HCT116 (cell line): ENCODE measurements at regions not wholly inside any gene's neighbourhood (a gene's known extent, or its start where the extent isn't known, plus 50 kb on each side); places are given as distances from the start of the nearest gene placed in this dataset.

Experiments
- ATAC-seq: fragments of 200-7000 bp; cut with Tn5 transposase; 2 replicates; pipeline ENCODE4 v1.9.1; 2020; ENCODE audit warnings: mild to moderate bottlenecking, moderate library complexity
- BruUV-seq: library from RNA; stranded (reverse); fragments of 400-500 nt; replicated peaks from 2 replicates; lab custom pipeline; 2021; lab: Mats Ljungman, UMichigan
- CTCF ChIA-PET: fragments of 300-600 bp; sonication (Branson Sonifier 250); formaldehyde crosslinking; loops from one replicate; lab custom pipeline; 2021; ENCODE audit warnings: antibody characterized with exemption; lab: Charles Lee
- POLR2A ChIA-PET: fragments of 300-600, 350-600 bp; sonication (Branson Sonifier 250); formaldehyde crosslinking; loops from one replicate; lab custom pipeline; 2021; ENCODE audit warnings: antibody characterized with exemption; lab: Charles Lee
- RAD21 ChIA-PET, 2 experiments: fragments of 300-600 bp; sonication (Branson Sonifier 250); formaldehyde crosslinking; loops; one replicate each; lab custom pipeline; 2023; ENCODE audit warnings: low total read pairs in 2 of 2; ENCODE audit not compliant: uncharacterized antibody in 2 of 2, unreplicated experiment in 2 of 2, low non-redundant PET in 1 of 2; lab: Charles Lee
- DNase-seq: peaks from one replicate; pipeline ENCODE4 v3.0.0-alpha.2; 2010; ENCODE audit warnings: low read depth, low spot score
- H2AFZ ChIP-seq: fragments of 200-600 bp; shearing (Covaris generic), sonication (generic); 2 replicates; pipeline ENCODE4 v1.6.1; 2017; ENCODE audit warnings: low read depth, mixed run types, mixed read lengths, antibody characterized with exemption, low read length; ENCODE audit not compliant: poor library complexity, severe bottlenecking
- H3K27ac ChIP-seq: 2 replicates; pipeline ENCODE4 v1.5.1; 2012; ENCODE audit warnings: low read depth, low read length
- H3K27me3 ChIP-seq: fragments of 200-600 bp; sonication (generic); 2 replicates; pipeline ENCODE4 v1.6.1; 2016; ENCODE audit warnings: mixed run types, low read length, mixed read lengths; ENCODE audit not compliant: insufficient read depth
- H3K36me3 ChIP-seq, 2 experiments: fragments of 200-500 bp in 1 of 2; fragments of 200-600 bp in 1 of 2; sonication (Bioruptor generic) in 1 of 2; sonication (generic) in 1 of 2; 2 replicates each; pipeline versions ENCODE4 v1.5.1 to v1.6.1; 2014 to 2016; ENCODE audit warnings: low read length in 2 of 2, inconsistent platforms in 1 of 2, mixed read lengths in 1 of 2, mixed run types in 1 of 2; ENCODE audit not compliant: insufficient read depth in 2 of 2, control insufficient read depth in 1 of 2
- H3K4me1 ChIP-seq, 2 experiments: fragments of 200-600 bp in 1 of 2; sonication (generic) in 1 of 2; 2 replicates each; pipeline versions ENCODE4 v1.5.1 to v1.6.1; 2012 to 2017; ENCODE audit warnings: low read length in 2 of 2, inconsistent platforms in 1 of 2, mild to moderate bottlenecking in 1 of 2, mixed read lengths in 1 of 2, mixed run types in 1 of 2, moderate library complexity in 1 of 2; ENCODE audit not compliant: insufficient read depth in 2 of 2, control insufficient read depth in 1 of 2
- H3K4me2 ChIP-seq: fragments of 200-600 bp; sonication (generic); 2 replicates; pipeline ENCODE4 v1.6.1; 2017; ENCODE audit warnings: mixed run types, low read length, mixed read lengths
- H3K4me3 ChIP-seq, 2 experiments: fragments of 200-600 bp in 1 of 2; sonication (generic) in 1 of 2; replicated peaks in 1 of 2; 2 replicates each; pipeline ENCODE4 v1.5.1; 2011 to 2016; ENCODE audit warnings: low read length in 2 of 2, control low read depth in 1 of 2, low read depth in 1 of 2, mild to moderate bottlenecking in 1 of 2, mixed read lengths in 1 of 2, mixed run types in 1 of 2
- H3K79me2 ChIP-seq: fragments of 200-600 bp; sonication (generic); 2 replicates; pipeline ENCODE4 v1.6.1; 2017; ENCODE audit warnings: mild to moderate bottlenecking, mixed run types, low read length, moderate library complexity, mixed read lengths; ENCODE audit not compliant: insufficient read depth
- H3K9ac ChIP-seq: fragments of 200-600 bp; sonication (generic); 2 replicates; pipeline ENCODE4 v1.6.1; 2016; ENCODE audit warnings: low read length, mixed read lengths
- H3K9me2 ChIP-seq: fragments of 200-600 bp; sonication (generic), shearing (Covaris generic); 2 replicates; pipeline ENCODE4 v1.6.1; 2017; ENCODE audit warnings: mixed run types, mild to moderate bottlenecking, moderate library complexity; ENCODE audit not compliant: insufficient read depth
- H3K9me3 ChIP-seq, 2 experiments: fragments of 200-500 bp in 1 of 2; fragments of 200-600 bp in 1 of 2; sonication (Bioruptor generic) in 1 of 2; sonication (generic) in 1 of 2; 2 replicates each; pipeline ENCODE4 v1.6.1; 2014 to 2017; ENCODE audit warnings: low read length in 2 of 2, mixed read lengths in 2 of 2, inconsistent platforms in 1 of 2, low read depth in 1 of 2, mild to moderate bottlenecking in 1 of 2, mixed run types in 1 of 2, moderate library complexity in 1 of 2; ENCODE audit not compliant: control insufficient read depth in 1 of 2, insufficient read depth in 1 of 2
- H4K20me1 ChIP-seq: fragments of 200-600 bp; sonication (generic), shearing (Covaris generic); 2 replicates; pipeline ENCODE4 v1.6.1; 2017; ENCODE audit warnings: mixed run types, mild to moderate bottlenecking, moderate library complexity; ENCODE audit not compliant: insufficient read depth
- CBX3 ChIP-seq: IDR thresholded peaks from 2 replicates; pipeline ENCODE4 v1.6.1; 2012; ENCODE audit warnings: low read depth
- CEBPB ChIP-seq: IDR thresholded peaks from 2 replicates; pipeline ENCODE4 v1.6.1; 2012; ENCODE audit warnings: low read depth
- EGR1 ChIP-seq: IDR thresholded peaks from 2 replicates; pipeline ENCODE4 v1.6.1; 2012; ENCODE audit warnings: low read depth
- JUND ChIP-seq: IDR thresholded peaks from 2 replicates; pipeline ENCODE4 v1.6.1; 2012
- SIN3A ChIP-seq: IDR thresholded peaks from 2 replicates; pipeline ENCODE4 v1.6.1; 2012; ENCODE audit warnings: low read depth
- TCF7L2 ChIP-seq: IDR thresholded peaks from 2 replicates; pipeline ENCODE4 v1.7.0; 2011; ENCODE audit warnings: borderline replicate concordance, inconsistent platforms; ENCODE audit not compliant: insufficient read depth, insufficient read length; ENCODE audit errors: extremely low read depth
- intact Hi-C: fragments of 100-400 bp; cut with micrococcal nuclease; formaldehyde crosslinking; loops from 2 replicates; pipeline ENCODE4 v1.10.0; 2022
- TF ChIP-seq, protein P1 (sequence below): IDR thresholded peaks from 2 replicates; pipeline ENCODE4 v1.6.1; 2011; ENCODE audit warnings: mild to moderate bottlenecking, low read length, moderate library complexity; ENCODE audit not compliant: insufficient replicate concordance; ENCODE audit errors: extremely low read depth
- TF ChIP-seq, protein P2 (sequence below), 3 experiments: fragments of 200-600 bp in 1 of 3; sonication (generic) in 1 of 3; IDR thresholded peaks in 2 of 3; conservative IDR thresholded peaks in 1 of 3; 2 replicates each; pipeline ENCODE4 v1.5.1; 2012 to 2017; ENCODE audit warnings: low read depth in 2 of 3, low read length in 2 of 3, antibody characterized with exemption in 1 of 3, borderline replicate concordance in 1 of 3, control low read depth in 1 of 3, mild to moderate bottlenecking in 1 of 3, mixed read lengths in 1 of 3, mixed run types in 1 of 3, moderate library complexity in 1 of 3; ENCODE audit not compliant: insufficient read depth in 1 of 3

DNA sequence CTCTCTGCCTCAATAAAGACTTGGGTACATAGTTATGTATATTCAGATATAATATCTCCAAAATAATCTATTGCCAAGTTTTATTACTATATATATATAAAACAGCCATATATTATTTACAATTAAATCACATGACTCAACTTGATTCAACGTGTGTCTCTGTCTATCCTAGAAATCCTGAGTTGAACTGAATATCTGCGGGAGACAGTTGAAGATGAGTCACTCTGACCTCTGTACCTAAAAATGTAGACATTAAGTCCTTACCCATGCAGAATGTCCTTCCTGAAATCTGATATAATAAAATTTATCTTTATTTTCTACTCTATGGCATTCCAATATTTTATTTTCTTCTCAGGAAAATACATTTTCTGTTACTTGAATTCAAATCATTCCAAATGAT lies 218.2 kb upstream of the PRDM9 start:
- no peak overlapping the region for H2AFZ ChIP-seq
- RAD21 ChIA-PET: no interaction called here
- no peaks in the 10 kb centered on the region for H3K27me3 ChIP-seq
- no peak overlapping the region for H3K4me3 ChIP-seq
- no peaks in the 10 kb centered on the region for H3K9me2 ChIP-seq
- intact Hi-C loops: no loop called here
- H3K9me3 ChIP-seq: peaks cover 10 to 11% of the 10 kb centered on the region in 2 experiments; a peak in 1 of 4 replicates
- no peak overlapping the region for H3K27ac ChIP-seq
- no TSS peak for BruUV-seq
- H3K36me3 ChIP-seq: no peaks in the 10 kb centered on the region
- DNase-seq: no peak
- ATAC-seq: no peak
- CTCF ChIA-PET: no interaction called here
- POLR2A ChIA-PET: no interaction called here
- no peak overlapping the region for H3K4me2 ChIP-seq
- no peak overlapping the region for H3K9ac ChIP-seq
- H3K4me1 ChIP-seq: no peaks in the 10 kb centered on the region
- H3K79me2 ChIP-seq: no peaks in the 10 kb centered on the region
- H4K20me1 ChIP-seq: no peaks in the 10 kb centered on the region
- TF ChIP-seq EGR1 (no peak), CBX3 (no peak), SIN3A (no peak), JUND (no peak), TCF7L2 (no peak), CEBPB (no peak)
- TF ChIP-seq, protein P1, sequence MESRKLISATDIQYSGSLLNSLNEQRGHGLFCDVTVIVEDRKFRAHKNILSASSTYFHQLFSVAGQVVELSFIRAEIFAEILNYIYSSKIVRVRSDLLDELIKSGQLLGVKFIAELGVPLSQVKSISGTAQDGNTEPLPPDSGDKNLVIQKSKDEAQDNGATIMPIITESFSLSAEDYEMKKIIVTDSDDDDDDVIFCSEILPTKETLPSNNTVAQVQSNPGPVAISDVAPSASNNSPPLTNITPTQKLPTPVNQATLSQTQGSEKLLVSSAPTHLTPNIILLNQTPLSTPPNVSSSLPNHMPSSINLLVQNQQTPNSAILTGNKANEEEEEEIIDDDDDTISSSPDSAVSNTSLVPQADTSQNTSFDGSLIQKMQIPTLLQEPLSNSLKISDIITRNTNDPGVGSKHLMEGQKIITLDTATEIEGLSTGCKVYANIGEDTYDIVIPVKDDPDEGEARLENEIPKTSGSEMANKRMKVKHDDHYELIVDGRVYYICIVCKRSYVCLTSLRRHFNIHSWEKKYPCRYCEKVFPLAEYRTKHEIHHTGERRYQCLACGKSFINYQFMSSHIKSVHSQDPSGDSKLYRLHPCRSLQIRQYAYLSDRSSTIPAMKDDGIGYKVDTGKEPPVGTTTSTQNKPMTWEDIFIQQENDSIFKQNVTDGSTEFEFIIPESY: no peak
- TF ChIP-seq, protein P2, sequence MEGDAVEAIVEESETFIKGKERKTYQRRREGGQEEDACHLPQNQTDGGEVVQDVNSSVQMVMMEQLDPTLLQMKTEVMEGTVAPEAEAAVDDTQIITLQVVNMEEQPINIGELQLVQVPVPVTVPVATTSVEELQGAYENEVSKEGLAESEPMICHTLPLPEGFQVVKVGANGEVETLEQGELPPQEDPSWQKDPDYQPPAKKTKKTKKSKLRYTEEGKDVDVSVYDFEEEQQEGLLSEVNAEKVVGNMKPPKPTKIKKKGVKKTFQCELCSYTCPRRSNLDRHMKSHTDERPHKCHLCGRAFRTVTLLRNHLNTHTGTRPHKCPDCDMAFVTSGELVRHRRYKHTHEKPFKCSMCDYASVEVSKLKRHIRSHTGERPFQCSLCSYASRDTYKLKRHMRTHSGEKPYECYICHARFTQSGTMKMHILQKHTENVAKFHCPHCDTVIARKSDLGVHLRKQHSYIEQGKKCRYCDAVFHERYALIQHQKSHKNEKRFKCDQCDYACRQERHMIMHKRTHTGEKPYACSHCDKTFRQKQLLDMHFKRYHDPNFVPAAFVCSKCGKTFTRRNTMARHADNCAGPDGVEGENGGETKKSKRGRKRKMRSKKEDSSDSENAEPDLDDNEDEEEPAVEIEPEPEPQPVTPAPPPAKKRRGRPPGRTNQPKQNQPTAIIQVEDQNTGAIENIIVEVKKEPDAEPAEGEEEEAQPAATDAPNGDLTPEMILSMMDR (IDR thresholded peaks at IDR 0.05 in 2 of 3, conservative IDR thresholded peaks at IDR 0.05 in 1 of 3; ENCODE audit: borderline replicate concordance in 1 of 3, insufficient read depth in 1 of 3, low read depth in 2 of 3, low read length in 2 of 3): no peak
